Peyer's patch (tissue), 4 donors: ENCODE measurements at regions not wholly inside any gene's neighbourhood (a gene's known extent, or its start where the extent isn't known, plus 50 kb on each side); places are given as distances from the start of the nearest gene placed in this dataset.

Source experiments
- DNase-seq, 3 donors: peaks; one replicate each; pipeline ENCODE4 v3.0.0-alpha.2; 2017 to 2019
- H3K27ac ChIP-seq, 4 donors: fragments of 200-600 bp; sonication (generic); one replicate each; pipeline ENCODE4 v1.5.1; 2016 to 2019
- H3K27me3 ChIP-seq, 2 donors: fragments of 200-600 bp; sonication (generic); one replicate each; pipeline ENCODE4 v1.5.1; 2019
- H3K36me3 ChIP-seq, 3 donors: fragments of 200-600 bp; sonication (generic); one replicate each; pipeline ENCODE4 v1.5.1; 2016 to 2019
- H3K4me1 ChIP-seq, 4 donors: fragments of 200-600 bp; sonication (generic); one replicate each; pipeline ENCODE4 v1.5.1; 2016 to 2019
- H3K4me3 ChIP-seq, 4 donors: fragments of 200-600 bp; sonication (generic); 1 replicate in 3 of 4; 2 replicates in 1 of 4; pipeline ENCODE4 v1.5.1; 2016 to 2019; ENCODE audit warnings: mild to moderate bottlenecking in 1 of 4
- H3K9me3 ChIP-seq, 4 donors: fragments of 200-600 bp; sonication (generic); one replicate each; pipeline ENCODE4 v1.5.1; 2016 to 2019; ENCODE audit warnings: mild to moderate bottlenecking in 1 of 4
- POLR2A ChIP-seq, 2 donors: fragments of 450-650 bp; IDR thresholded peaks; one replicate each; pipeline ENCODE4 v1.5.1; 2017; ENCODE audit warnings: antibody characterized with exemption in 2 of 2, mild to moderate bottlenecking in 2 of 2, moderate library complexity in 2 of 2
- TF ChIP-seq, protein P1 (sequence below), 6 experiments: fragments of 450-650 bp in 4 of 6; fragments of 200-600 bp in 2 of 6; sonication (generic) in 1 of 6; IDR thresholded peaks; one replicate each; pipeline ENCODE4 v1.5.1; 2017 to 2019; ENCODE audit warnings: antibody characterized with exemption in 6 of 6, mild to moderate bottlenecking in 3 of 6, moderate library complexity in 1 of 6

DNA sequence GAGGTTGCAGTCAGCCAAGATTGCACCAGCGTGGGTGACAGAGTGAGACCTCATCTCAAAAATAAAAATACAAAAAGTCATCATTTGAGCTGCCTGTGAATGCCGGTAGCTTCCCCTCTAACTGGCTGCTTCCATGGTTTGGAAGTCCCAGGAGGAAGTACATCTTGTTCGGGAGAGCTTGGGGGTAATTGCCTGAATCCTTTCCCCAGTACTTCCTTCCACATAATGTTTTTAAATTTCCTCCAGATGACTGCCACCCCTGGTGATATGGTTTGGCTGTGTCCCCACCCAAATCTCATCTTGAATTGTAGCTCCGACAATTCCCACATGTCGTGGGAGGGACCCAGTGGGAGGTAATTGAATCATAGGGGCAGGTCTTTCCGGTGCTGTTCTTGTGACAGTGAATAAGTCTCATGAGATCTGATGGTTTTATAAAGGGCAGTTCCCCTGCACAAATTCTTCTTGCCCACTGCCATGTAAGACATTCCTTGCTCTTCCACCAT, 87.2 kb downstream of the SPRING1 start:
- H3K27me3 ChIP-seq = no peaks in the 10 kb centered on the region
- H3K4me3 ChIP-seq = no peak overlapping the region
- no peaks in the 10 kb centered on the region for H3K9me3 ChIP-seq
- no peak for TF ChIP-seq POLR2A (IDR thresholded peaks at IDR 0.05)
- TF ChIP-seq, protein P1, sequence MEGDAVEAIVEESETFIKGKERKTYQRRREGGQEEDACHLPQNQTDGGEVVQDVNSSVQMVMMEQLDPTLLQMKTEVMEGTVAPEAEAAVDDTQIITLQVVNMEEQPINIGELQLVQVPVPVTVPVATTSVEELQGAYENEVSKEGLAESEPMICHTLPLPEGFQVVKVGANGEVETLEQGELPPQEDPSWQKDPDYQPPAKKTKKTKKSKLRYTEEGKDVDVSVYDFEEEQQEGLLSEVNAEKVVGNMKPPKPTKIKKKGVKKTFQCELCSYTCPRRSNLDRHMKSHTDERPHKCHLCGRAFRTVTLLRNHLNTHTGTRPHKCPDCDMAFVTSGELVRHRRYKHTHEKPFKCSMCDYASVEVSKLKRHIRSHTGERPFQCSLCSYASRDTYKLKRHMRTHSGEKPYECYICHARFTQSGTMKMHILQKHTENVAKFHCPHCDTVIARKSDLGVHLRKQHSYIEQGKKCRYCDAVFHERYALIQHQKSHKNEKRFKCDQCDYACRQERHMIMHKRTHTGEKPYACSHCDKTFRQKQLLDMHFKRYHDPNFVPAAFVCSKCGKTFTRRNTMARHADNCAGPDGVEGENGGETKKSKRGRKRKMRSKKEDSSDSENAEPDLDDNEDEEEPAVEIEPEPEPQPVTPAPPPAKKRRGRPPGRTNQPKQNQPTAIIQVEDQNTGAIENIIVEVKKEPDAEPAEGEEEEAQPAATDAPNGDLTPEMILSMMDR (IDR thresholded peaks at IDR 0.05) = no peak
- H3K4me1 ChIP-seq = no peaks in the 10 kb centered on the region
- no peaks in the 10 kb centered on the region for H3K36me3 ChIP-seq
- no peak overlapping the region for H3K27ac ChIP-seq
- DNase-seq = no peak

DNA sequence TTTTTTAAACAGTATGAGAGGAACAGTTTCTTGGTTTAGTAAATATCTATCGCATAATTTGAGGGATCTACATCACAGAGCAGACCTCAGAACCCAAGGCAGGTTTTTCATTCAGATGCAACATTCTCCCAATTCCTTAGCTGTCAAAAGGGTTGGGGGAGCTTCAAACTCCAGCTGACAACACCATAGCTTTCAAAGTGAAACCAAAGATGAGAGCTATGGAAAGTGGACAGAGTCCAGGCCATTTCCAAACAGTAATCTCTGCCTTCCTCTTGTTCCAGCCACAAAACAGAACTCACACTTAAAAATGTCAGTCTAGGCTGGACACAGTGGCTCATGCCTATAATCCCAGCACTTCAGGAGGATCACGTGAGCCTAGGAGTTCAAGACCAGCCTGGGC, 87.8 kb downstream of the SPRING1 start:
- no peaks in the 10 kb centered on the region for H3K4me1 ChIP-seq
- TF ChIP-seq POLR2A (IDR thresholded peaks at IDR 0.05) = no peak
- TF ChIP-seq, protein P1 (IDR thresholded peaks at IDR 0.05) = no peak
- no peak for DNase-seq
- no peaks in the 10 kb centered on the region for H3K36me3 ChIP-seq
- no peaks in the 10 kb centered on the region for H3K9me3 ChIP-seq
- no peak overlapping the region for H3K27ac ChIP-seq
- H3K27me3 ChIP-seq = no peaks in the 10 kb centered on the region
- H3K4me3 ChIP-seq = no peak overlapping the region

DNA sequence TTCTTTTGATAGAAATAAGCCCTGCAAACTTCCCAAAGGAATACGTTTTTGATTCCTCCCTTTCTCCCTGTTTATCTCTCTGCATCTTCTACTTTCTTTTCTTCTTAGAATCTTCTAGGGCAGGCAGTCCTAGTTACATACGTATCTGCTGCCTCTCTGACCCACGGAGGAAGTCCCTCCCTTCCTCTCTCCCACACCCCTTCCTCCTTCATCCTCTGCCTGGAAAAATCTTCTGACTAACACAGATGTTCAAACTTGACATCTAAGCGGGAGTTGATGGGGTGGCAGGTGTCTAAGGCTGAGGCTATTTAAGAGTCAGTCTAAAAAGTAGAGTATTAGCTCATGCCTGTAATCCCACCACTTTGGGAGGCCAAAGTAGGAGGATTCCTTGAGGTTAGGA, 88.6 kb downstream of the MAP1LC3B2 start:
- H3K4me3 ChIP-seq = no peak overlapping the region
- H3K4me1 ChIP-seq = no peaks in the 10 kb centered on the region
- no peaks in the 10 kb centered on the region for H3K9me3 ChIP-seq
- no peaks in the 10 kb centered on the region for H3K36me3 ChIP-seq
- H3K27ac ChIP-seq = no peak overlapping the region
- H3K27me3 ChIP-seq = no peaks in the 10 kb centered on the region
- TF ChIP-seq, protein P1 (IDR thresholded peaks at IDR 0.05) = no peak
- no peak for TF ChIP-seq POLR2A (IDR thresholded peaks at IDR 0.05)
- no peak for DNase-seq

DNA sequence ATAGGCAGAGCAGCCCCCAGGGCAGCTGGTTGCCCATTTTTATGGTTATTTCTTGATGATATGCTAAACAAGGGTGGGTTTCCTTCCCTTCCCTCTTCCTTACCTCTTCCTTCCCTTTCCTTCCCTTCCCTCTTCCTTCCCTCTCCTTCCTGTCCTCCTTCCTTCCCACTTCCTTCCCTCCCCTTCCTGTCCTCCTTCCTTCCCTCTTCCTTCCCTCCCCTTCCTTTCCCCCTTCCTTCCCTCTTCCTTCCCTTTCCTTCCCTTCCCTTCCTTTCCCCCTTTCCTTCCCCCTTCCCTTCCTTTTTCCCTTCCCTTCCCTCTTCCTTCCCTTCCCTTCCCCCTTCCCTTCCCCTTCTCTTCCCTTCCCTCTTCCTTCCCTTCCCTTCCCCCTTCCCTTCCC, 87.7 kb downstream of the MAP1LC3B2 start:
- TF ChIP-seq, protein P1 (IDR thresholded peaks at IDR 0.05) = no peak
- TF ChIP-seq POLR2A (IDR thresholded peaks at IDR 0.05) = no peak
- H3K36me3 ChIP-seq = no peaks in the 10 kb centered on the region
- H3K27me3 ChIP-seq = no peaks in the 10 kb centered on the region
- no peak overlapping the region for H3K4me3 ChIP-seq
- no peak overlapping the region for H3K27ac ChIP-seq
- H3K9me3 ChIP-seq = no peaks in the 10 kb centered on the region
- no peak for DNase-seq
- H3K4me1 ChIP-seq = no peaks in the 10 kb centered on the region

DNA sequence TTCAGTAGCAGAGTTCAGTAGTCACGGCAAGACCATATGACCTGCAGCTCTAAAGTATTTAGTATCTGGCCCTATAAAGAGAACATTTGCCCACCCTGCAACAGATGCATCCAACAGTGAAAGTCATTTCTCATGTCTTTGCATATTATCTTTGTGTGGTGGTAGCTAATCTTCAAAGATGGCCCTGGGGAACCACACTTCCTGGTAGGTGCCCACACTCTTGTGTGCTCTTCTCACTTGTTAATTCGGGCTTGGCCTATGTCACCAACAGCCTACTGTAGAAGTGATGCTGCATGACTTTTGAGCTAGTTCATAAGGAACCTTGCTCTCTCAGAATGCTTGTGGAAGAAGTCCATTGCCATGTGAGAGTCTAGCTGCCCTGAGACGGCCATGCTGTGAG, 85.6 kb downstream of the MAP1LC3B2 start:
- H3K4me3 ChIP-seq = no peak overlapping the region
- no peak for DNase-seq
- no peaks in the 10 kb centered on the region for H3K36me3 ChIP-seq
- H3K27me3 ChIP-seq = no peaks in the 10 kb centered on the region
- H3K4me1 ChIP-seq = no peaks in the 10 kb centered on the region
- H3K27ac ChIP-seq = no peak overlapping the region
- no peak for TF ChIP-seq POLR2A (IDR thresholded peaks at IDR 0.05)
- TF ChIP-seq, protein P1 (IDR thresholded peaks at IDR 0.05) = no peak
- H3K9me3 ChIP-seq = no peaks in the 10 kb centered on the region

DNA sequence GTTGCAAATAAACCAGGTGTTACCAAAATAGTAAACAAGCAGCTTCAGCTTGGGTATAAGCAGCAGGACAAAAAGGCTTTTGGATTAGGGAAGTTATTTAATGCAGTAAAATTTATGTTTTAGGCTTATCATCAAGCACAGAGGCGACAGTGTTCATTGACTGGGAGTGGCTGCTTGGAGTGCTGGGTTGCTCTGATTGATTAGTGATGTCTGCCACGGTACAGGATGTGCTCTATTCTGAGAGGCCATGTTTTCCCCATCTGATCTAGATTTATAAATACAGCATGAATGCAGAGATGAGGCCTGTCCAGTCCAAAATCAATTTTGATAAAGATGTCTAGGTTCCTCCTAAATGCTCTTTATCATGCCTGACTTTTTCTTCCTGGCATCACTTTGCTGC, 83.5 kb downstream of the MAP1LC3B2 start:
- Histone ChIP-seq H3K27ac (no peak overlapping the region), H3K27me3 (no peaks in the 10 kb centered on the region), H3K4me1 (no peaks in the 10 kb centered on the region), H3K4me3 (no peak overlapping the region), H3K9me3 (no peaks in the 10 kb centered on the region), H3K36me3 (no peaks in the 10 kb centered on the region)
- DNase-seq = no peak
- TF ChIP-seq, protein P1 (IDR thresholded peaks at IDR 0.05) = no peak
- TF ChIP-seq POLR2A (IDR thresholded peaks at IDR 0.05) = no peak
